HT1080 (cell line): ENCODE measurements at regions not wholly inside any gene's neighbourhood (a gene's known extent, or its start where the extent isn't known, plus 50 kb on each side); places are given as distances from the start of the nearest gene placed in this dataset.
"Not testable (repeated sequence)": the region's sequence is repeated elsewhere in the genome, so short reads cannot be mapped to it uniquely, and the experiment has no call there.

Experiments
- DNase-seq: peaks from one replicate; pipeline ENCODE4 v3.0.0-alpha.2; 2015; ENCODE audit warnings: low read depth

- no peak for DNase-seq
Measured at GRCh38 chr2:89833116-89833779, 1141.8 kb downstream of the RPIA start.

- no peak for DNase-seq
Measured at GRCh38 chr2:89833780-89834117, 1142.3 kb downstream of the RPIA start.

- no peak for DNase-seq
Measured at GRCh38 chr2:89834306-89834705, 1142.8 kb downstream of the RPIA start.

- not testable (repeated sequence) for DNase-seq
Measured at GRCh38 chr2:89836326-89836725, 1144.9 kb downstream of the RPIA start.

- no peak for DNase-seq
Measured at GRCh38 chr2:89837962-89838625, 1146.6 kb downstream of the RPIA start.

- DNase-seq, result not testable (repeated sequence)
Measured at GRCh38 chr2:89840175-89840574, 1148.7 kb downstream of the RPIA start.

GRCh38 chr2:89840781-89841475, 1149.5 kb downstream of the RPIA start:
- DNase-seq, result not testable (repeated sequence)

- DNase-seq, result no peak
Measured at GRCh38 chr2:89841476-89841840, 1150.0 kb downstream of the RPIA start.

- no peak for DNase-seq
Measured at GRCh38 chr2:89842180-89842908, 1150.9 kb downstream of the RPIA start.

- no peak for DNase-seq
Measured at GRCh38 chr2:89844221-89844943, 1152.9 kb downstream of the RPIA start.

- DNase-seq, result no peak
Measured at GRCh38 chr2:89845532-89845931, 1154.1 kb downstream of the RPIA start.

- no peak for DNase-seq
Measured at GRCh38 chr2:89848114-89848513, 1156.6 kb downstream of the RPIA start.

- no peak for DNase-seq
Measured at GRCh38 chr2:89848763-89849368, 1157.4 kb downstream of the RPIA start.

- no peak for DNase-seq
Measured at GRCh38 chr2:89849731-89850130, 1158.3 kb downstream of the RPIA start.

- DNase-seq, result no peak
Measured at GRCh38 chr2:89850481-89850880, 1159.0 kb downstream of the RPIA start.

GRCh38 chr2:89850881-89851582, 1159.6 kb downstream of the RPIA start:
- DNase-seq, result no peak

- no peak for DNase-seq
Measured at GRCh38 chr2:89851583-89851905, 1160.1 kb downstream of the RPIA start.

- DNase-seq, result not testable (repeated sequence)
Measured at GRCh38 chr2:89853427-89853826, 1162.0 kb downstream of the RPIA start.

GRCh38 chr2:89855752-89856151, 1164.3 kb downstream of the RPIA start:
- not testable (repeated sequence) for DNase-seq

- not testable (repeated sequence) for DNase-seq
Measured at GRCh38 chr2:89856305-89856704, 1164.8 kb downstream of the RPIA start.
